Uterus (tissue), 3 donors: ENCODE measurements at regions not wholly inside any gene's neighbourhood (a gene's known extent, or its start where the extent isn't known, plus 50 kb on each side); places are given as distances from the start of the nearest gene placed in this dataset.

Experiments used
- DNase-seq, 2 donors: peaks; one replicate each; pipeline ENCODE4 v3.0.0-alpha.2; 2019 to 2020
- H3K27ac ChIP-seq, 2 donors: fragments of 200-600 bp; sonication (generic); 1 replicate in 1 of 2; 2 replicates in 1 of 2; pipeline ENCODE4 v1.5.1; 2016 to 2018
- H3K27me3 ChIP-seq, 2 donors: fragments of 200-600 bp; sonication (generic); one replicate each; pipeline ENCODE4 v1.5.1; 2018 to 2019; ENCODE audit warnings: control low read depth in 1 of 2
- H3K36me3 ChIP-seq, 2 donors: fragments of 200-600 bp; sonication (generic); one replicate each; pipeline ENCODE4 v1.5.1; 2019; ENCODE audit warnings: control low read depth in 1 of 2
- H3K4me1 ChIP-seq, 2 donors: fragments of 200-600 bp; sonication (generic); one replicate each; pipeline ENCODE4 v1.5.1; 2018 to 2019; ENCODE audit warnings: control low read depth in 1 of 2
- H3K4me3 ChIP-seq, 2 donors: fragments of 200-600 bp; sonication (generic); 1 replicate in 1 of 2; 2 replicates in 1 of 2; pipeline ENCODE4 v1.5.1; 2018 to 2019; ENCODE audit warnings: mild to moderate bottlenecking in 1 of 2
- H3K9me3 ChIP-seq, 2 donors: fragments of 200-600 bp; sonication (generic); one replicate each; pipeline ENCODE4 v1.5.1; 2019; ENCODE audit warnings: control low read depth in 1 of 2
- POLR2A ChIP-seq, 2 donors: fragments of 450-650 bp; IDR thresholded peaks; one replicate each; pipeline ENCODE4 v1.6.1; 2016; ENCODE audit warnings: antibody characterized with exemption in 2 of 2, mild to moderate bottlenecking in 1 of 2, moderate library complexity in 1 of 2
- intact Hi-C: fragments of 100-400 bp; cut with DNase I; formaldehyde crosslinking; loops from one replicate; pipeline ENCODE4 v1.15.1; 2023; ENCODE audit warnings: low total_unique reads
- TF ChIP-seq, protein P1 (sequence below), 4 experiments: fragments of 200-600 bp in 2 of 4; fragments of 450-650 bp in 2 of 4; sonication (generic) in 2 of 4; IDR thresholded peaks; one replicate each; pipeline ENCODE4 v1.5.1; 2016 to 2019; ENCODE audit warnings: antibody characterized with exemption in 4 of 4, mild to moderate bottlenecking in 2 of 4, moderate library complexity in 1 of 4
- donor health status: DM: yes; HTN: yes; CAD: no.

DNA sequence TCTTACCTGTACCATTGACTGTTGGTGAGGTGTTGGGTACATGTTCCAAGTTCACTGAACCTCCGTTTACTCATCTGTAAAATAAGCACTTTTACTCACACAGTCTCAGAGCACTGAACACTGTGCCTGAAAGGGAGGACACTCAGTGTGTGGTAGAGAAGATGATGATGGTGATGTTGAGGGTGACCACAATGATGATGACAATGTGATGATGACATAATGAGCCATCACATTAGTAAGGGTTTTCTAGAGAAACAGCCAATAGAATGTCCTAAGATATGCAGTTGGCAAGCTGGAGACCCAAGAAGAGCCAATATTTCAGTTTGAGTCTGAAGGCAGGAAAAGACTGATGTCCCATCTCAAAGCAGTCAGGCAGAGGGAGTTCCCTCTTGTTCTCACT is 315.4 kb upstream of the IGFBP7 start:
- intact Hi-C loops, result no loop called here
- no peak overlapping the region for H3K4me3 ChIP-seq
- no peaks in the 10 kb centered on the region for H3K9me3 ChIP-seq
- DNase-seq, result no peak
- H3K27me3 ChIP-seq, result no peaks in the 10 kb centered on the region
- no peaks in the 10 kb centered on the region for H3K4me1 ChIP-seq
- H3K27ac ChIP-seq, result no peak overlapping the region
- no peaks in the 10 kb centered on the region for H3K36me3 ChIP-seq
- TF ChIP-seq POLR2A (IDR thresholded peaks at IDR 0.05), result no peak
- TF ChIP-seq, protein P1, sequence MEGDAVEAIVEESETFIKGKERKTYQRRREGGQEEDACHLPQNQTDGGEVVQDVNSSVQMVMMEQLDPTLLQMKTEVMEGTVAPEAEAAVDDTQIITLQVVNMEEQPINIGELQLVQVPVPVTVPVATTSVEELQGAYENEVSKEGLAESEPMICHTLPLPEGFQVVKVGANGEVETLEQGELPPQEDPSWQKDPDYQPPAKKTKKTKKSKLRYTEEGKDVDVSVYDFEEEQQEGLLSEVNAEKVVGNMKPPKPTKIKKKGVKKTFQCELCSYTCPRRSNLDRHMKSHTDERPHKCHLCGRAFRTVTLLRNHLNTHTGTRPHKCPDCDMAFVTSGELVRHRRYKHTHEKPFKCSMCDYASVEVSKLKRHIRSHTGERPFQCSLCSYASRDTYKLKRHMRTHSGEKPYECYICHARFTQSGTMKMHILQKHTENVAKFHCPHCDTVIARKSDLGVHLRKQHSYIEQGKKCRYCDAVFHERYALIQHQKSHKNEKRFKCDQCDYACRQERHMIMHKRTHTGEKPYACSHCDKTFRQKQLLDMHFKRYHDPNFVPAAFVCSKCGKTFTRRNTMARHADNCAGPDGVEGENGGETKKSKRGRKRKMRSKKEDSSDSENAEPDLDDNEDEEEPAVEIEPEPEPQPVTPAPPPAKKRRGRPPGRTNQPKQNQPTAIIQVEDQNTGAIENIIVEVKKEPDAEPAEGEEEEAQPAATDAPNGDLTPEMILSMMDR (IDR thresholded peaks at IDR 0.05), result no peak

DNA sequence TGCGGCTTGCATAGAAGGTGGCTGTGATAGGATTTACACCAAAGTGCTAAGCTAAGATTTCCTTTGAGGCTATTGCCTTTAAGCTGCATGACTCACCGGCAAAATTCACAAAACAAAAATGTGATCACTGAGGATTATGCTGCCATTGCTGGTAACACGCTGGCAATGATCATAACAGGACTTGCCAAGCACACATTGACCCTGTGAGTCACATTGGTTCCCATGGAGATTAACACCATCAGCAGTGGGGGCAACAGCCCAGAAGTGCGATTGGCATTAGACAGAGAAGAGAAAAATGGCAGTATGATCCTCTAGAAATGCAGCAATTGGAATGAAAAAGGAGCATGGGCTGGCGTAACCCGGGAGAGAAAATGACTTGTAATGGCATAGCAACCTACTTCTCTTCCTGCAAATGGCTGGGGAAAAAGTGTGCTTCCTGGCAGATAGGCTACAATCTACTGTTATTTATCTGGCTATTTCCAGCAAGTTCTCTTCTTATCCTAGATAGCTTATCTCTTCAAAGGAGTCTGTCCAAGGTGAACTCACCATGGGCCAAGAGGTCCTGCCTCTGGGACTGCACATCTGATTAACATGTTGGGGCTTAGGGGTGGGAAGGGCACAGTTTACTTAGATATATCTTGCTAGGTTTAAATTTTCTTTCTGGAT is 314.2 kb upstream of the IGFBP7 start:
- no peak for TF ChIP-seq POLR2A (IDR thresholded peaks at IDR 0.05)
- TF ChIP-seq, protein P1 (IDR thresholded peaks at IDR 0.05), result no peak
- Histone ChIP-seq H3K4me1 (no peaks in the 10 kb centered on the region), H3K27ac (no peak overlapping the region), H3K4me3 (no peak overlapping the region), H3K36me3 (no peaks in the 10 kb centered on the region), H3K9me3 (no peaks in the 10 kb centered on the region), H3K27me3 (no peaks in the 10 kb centered on the region)
- no peak for DNase-seq
- intact Hi-C loops, result no loop called here

DNA sequence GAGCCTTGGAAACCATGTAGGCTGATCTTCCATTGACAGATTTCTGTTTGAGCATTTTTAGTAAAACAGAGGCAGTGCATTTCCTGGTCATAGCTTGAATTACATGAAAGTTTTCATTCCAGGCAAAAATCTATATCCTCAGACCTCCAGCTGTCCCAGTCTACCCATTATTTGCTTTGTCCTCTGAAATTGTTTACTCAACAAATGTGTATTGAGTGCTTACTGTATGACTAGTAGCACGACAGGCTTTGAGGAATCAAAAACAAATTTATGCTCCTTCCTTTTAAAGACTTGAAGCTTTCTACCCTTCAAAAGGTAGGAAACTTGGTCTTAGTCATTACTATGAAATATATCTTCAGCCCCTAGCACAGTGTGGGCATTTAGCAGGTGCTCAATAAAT is 307.9 kb upstream of the IGFBP7 start:
- no peaks in the 10 kb centered on the region for H3K9me3 ChIP-seq
- H3K27me3 ChIP-seq, result no peaks in the 10 kb centered on the region
- no peaks in the 10 kb centered on the region for H3K4me1 ChIP-seq
- TF ChIP-seq, protein P1 (IDR thresholded peaks at IDR 0.05), result no peak
- TF ChIP-seq POLR2A (IDR thresholded peaks at IDR 0.05), result no peak
- intact Hi-C loops, result no loop called here
- no peak overlapping the region for H3K4me3 ChIP-seq
- no peaks in the 10 kb centered on the region for H3K36me3 ChIP-seq
- H3K27ac ChIP-seq, result no peak overlapping the region
- DNase-seq, result no peak

DNA sequence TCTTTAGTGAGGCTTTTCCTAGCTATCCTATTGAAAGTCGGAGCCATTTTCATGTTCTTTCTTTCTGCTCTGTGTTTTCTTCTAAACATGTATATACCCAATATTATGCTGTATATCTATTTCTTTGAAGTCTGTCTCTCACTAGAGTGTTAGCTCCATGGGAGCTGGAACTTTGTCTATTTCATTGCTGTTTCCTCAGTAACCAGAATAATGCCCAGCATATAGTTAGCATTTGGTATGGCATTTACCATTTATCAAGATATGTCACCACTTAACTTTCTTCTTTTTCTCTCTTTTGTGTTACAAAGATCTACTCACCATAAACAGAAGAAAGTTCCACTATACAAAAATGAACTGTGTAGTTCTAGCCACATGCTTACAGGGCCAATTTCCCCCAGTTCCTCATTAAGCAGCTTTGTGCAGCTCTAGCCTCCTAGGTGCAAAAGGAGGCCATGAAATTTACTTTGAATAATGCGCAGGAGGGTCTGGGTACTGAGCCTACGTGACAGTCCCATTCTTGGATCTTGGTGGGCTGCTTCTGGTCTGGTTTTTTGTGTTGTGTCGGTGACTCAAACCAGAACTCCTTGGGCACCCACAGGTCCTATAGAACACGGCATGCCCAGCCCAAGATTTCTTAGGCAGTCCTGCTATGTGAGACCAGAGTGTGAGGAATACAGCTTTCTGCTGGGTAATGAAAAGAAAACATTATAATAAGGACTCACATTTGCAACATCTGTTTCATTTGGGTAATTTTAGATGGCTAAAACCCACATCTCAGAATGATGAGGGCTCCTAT is 302.3 kb upstream of the IGFBP7 start:
- TF ChIP-seq, protein P1 (IDR thresholded peaks at IDR 0.05), result no peak
- TF ChIP-seq POLR2A (IDR thresholded peaks at IDR 0.05), result no peak
- Histone ChIP-seq H3K27ac (no peak overlapping the region), H3K9me3 (no peaks in the 10 kb centered on the region), H3K36me3 (no peaks in the 10 kb centered on the region), H3K4me3 (no peak overlapping the region), H3K27me3 (no peaks in the 10 kb centered on the region), H3K4me1 (no peaks in the 10 kb centered on the region)
- intact Hi-C loops, result no loop called here
- DNase-seq, result no peak

DNA sequence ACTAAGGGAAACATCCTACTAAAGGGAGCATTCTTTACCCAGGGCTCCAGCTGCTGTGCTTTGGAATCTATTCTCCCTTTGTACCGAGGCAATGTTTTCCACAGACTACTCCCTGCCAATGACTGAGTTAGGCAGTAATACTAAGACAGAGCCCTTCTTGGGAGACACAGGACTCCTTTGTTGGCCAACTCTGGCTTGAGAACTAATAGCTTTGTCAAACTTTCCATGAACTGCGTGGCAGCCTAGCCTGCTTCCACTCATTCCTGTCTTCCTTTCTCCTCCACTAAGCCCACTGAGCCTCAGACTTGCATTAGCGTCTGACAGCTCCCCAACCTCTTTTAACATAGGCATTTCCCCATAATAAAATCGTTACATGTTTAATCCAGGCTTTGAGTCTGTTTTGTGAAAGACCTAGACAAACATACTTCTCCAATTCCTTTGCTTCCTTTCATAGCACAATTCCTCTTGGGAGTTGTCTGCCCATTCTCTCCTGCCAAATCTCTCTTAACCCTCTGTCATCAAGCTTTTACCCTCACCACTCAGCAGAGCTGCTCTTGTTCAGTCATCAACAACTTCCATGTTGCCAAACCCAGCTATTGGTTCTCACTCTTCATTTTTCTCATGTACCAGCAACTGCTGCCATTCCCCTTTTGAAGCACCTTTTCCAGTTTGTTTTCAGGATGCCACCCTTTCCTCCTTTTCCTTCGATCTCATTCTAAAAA is 300.3 kb upstream of the IGFBP7 start:
- no peak overlapping the region for H3K4me3 ChIP-seq
- H3K36me3 ChIP-seq, result no peaks in the 10 kb centered on the region
- TF ChIP-seq, protein P1 (IDR thresholded peaks at IDR 0.05), result no peak
- no peak for TF ChIP-seq POLR2A (IDR thresholded peaks at IDR 0.05)
- no peaks in the 10 kb centered on the region for H3K4me1 ChIP-seq
- no peak overlapping the region for H3K27ac ChIP-seq
- H3K27me3 ChIP-seq, result no peaks in the 10 kb centered on the region
- H3K9me3 ChIP-seq, result no peaks in the 10 kb centered on the region
- intact Hi-C loops, result no loop called here
- no peak for DNase-seq
